IPS DF 6.9 (cell line): ENCODE measurements at regions not wholly inside any gene's neighbourhood (a gene's known extent, or its start where the extent isn't known, plus 50 kb on each side); places are given as distances from the start of the nearest gene placed in this dataset.

Source experiments
- DNase-seq: peaks from one replicate; pipeline ENCODE4 v3.0.0-alpha.2; 2013; ENCODE audit warnings: low read depth, low spot score
- H3K27ac ChIP-seq: one replicate; pipeline ENCODE4 v1.5.1; 2013; ENCODE audit warnings: low read length, control low read depth
- H3K27me3 ChIP-seq: 2 replicates; pipeline ENCODE4 v1.6.1; 2013; ENCODE audit warnings: mild to moderate bottlenecking, low read length; ENCODE audit not compliant: control insufficient read depth, insufficient read depth
- H3K36me3 ChIP-seq: 2 replicates; pipeline ENCODE4 v1.6.1; 2013; ENCODE audit warnings: low read length; ENCODE audit not compliant: control insufficient read depth, insufficient read depth
- H3K4me1 ChIP-seq: 2 replicates; pipeline ENCODE4 v1.6.1; 2013; ENCODE audit warnings: low read length; ENCODE audit not compliant: control insufficient read depth, insufficient read depth
- H3K4me3 ChIP-seq: 2 replicates; pipeline ENCODE4 v1.5.1; 2013; ENCODE audit warnings: mild to moderate bottlenecking, low read length
- H3K9me3 ChIP-seq: 2 replicates; pipeline ENCODE4 v1.6.1; 2013; ENCODE audit warnings: low read length, inconsistent platforms; ENCODE audit not compliant: control insufficient read depth, insufficient read depth
- WGBS: extraction: QIAGEN DNeasy Blood & Tissue Kit; methylation state at CpG from one replicate; pipeline ENCODE4 v1.1.7; 2013; ENCODE audit warnings: mixed read lengths, missing lambda C conversion rate; ENCODE audit not compliant: insufficient read length, insufficient coverage; 5-methylcytosine and 5-hydroxymethylcytosine counted together

GRCh38 chr14:80446356-80446755, 235.1 kb upstream of the DIO2 start:
- no peaks in the 10 kb centered on the region for H3K36me3 ChIP-seq
- H3K4me1 ChIP-seq = 0 out of 2 replicates have a peak, but pooled peaks cover 3% of the 10 kb centered on the region
- no peaks in the 10 kb centered on the region for H3K27me3 ChIP-seq
- no peak overlapping the region for H3K4me3 ChIP-seq
- H3K27ac ChIP-seq = no peak overlapping the region
- no peak for DNase-seq
- H3K9me3 ChIP-seq = peaks cover 2% of the 10 kb centered on the region; the same call in 1 of the 2 replicates

GRCh38 chr14:80445605-80446004, 234.3 kb upstream of the DIO2 start:
- no peak overlapping the region for H3K4me3 ChIP-seq
- 0 out of 2 replicates have a peak, but pooled peaks cover 3% of the 10 kb centered on the region for H3K4me1 ChIP-seq
- no peak overlapping the region for H3K27ac ChIP-seq
- H3K36me3 ChIP-seq = no peaks in the 10 kb centered on the region
- WGBS = no CpG with 5 or more reads among the region's 3 CpGs
- H3K27me3 ChIP-seq = no peaks in the 10 kb centered on the region
- DNase-seq = no peak
- no peaks in the 10 kb centered on the region for H3K9me3 ChIP-seq

GRCh38 chr14:80434574-80435321, 223.4 kb upstream of the DIO2 start:
- no CpG with 5 or more reads among the region's 1 CpG for WGBS
- Histone ChIP-seq H3K27me3 (no peaks in the 10 kb centered on the region), H3K9me3 (no peaks in the 10 kb centered on the region), H3K36me3 (no peaks in the 10 kb centered on the region), H3K27ac (no peak overlapping the region), H3K4me1 (0 out of 2 replicates have a peak, but pooled peaks cover 2% of the 10 kb centered on the region), H3K4me3 (no peak overlapping the region)
- no peak for DNase-seq

GRCh38 chr14:80433811-80434210, 222.5 kb upstream of the DIO2 start:
- no peaks in the 10 kb centered on the region for H3K9me3 ChIP-seq
- no peaks in the 10 kb centered on the region for H3K36me3 ChIP-seq
- no peaks in the 10 kb centered on the region for H3K27me3 ChIP-seq
- no peak overlapping the region for H3K27ac ChIP-seq
- DNase-seq = no peak
- no CpG with 5 or more reads among the region's 1 CpG for WGBS
- 0 out of 2 replicates have a peak, but pooled peaks cover 2% of the 10 kb centered on the region for H3K4me1 ChIP-seq
- no peak overlapping the region for H3K4me3 ChIP-seq

- H3K4me1 ChIP-seq = no peaks in the 10 kb centered on the region
- no peak overlapping the region for H3K27ac ChIP-seq
- DNase-seq = no peak
- no CpG with 5 or more reads among the region's 2 CpGs for WGBS
- H3K9me3 ChIP-seq = no peaks in the 10 kb centered on the region
- H3K27me3 ChIP-seq = no peaks in the 10 kb centered on the region
- no peak overlapping the region for H3K4me3 ChIP-seq
- H3K36me3 ChIP-seq = no peaks in the 10 kb centered on the region
These were observed 217.4 kb upstream of the DIO2 start for GRCh38 chr14:80428671-80429070.

- H3K36me3 ChIP-seq = no peaks in the 10 kb centered on the region
- H3K4me3 ChIP-seq = no peak overlapping the region
- H3K27me3 ChIP-seq = no peaks in the 10 kb centered on the region
- no peaks in the 10 kb centered on the region for H3K9me3 ChIP-seq
- DNase-seq = no peak
- WGBS = no CpG with 5 or more reads among the region's 3 CpGs
- no peak overlapping the region for H3K27ac ChIP-seq
- H3K4me1 ChIP-seq = no peaks in the 10 kb centered on the region
These were observed 216.9 kb upstream of the DIO2 start for GRCh38 chr14:80428171-80428570.

GRCh38 chr14:80427101-80427500, 215.8 kb upstream of the DIO2 start:
- no peak for DNase-seq
- Histone ChIP-seq H3K27ac (no peak overlapping the region), H3K9me3 (no peaks in the 10 kb centered on the region)

GRCh38 chr14:80426683-80427082, 215.4 kb upstream of the DIO2 start:
- Histone ChIP-seq H3K36me3 (no peaks in the 10 kb centered on the region), H3K4me3 (no peak overlapping the region), H3K4me1 (no peaks in the 10 kb centered on the region), H3K27me3 (no peaks in the 10 kb centered on the region), H3K9me3 (no peaks in the 10 kb centered on the region), H3K27ac (no peak overlapping the region)
- no peak for DNase-seq
- no CpG with 5 or more reads among the region's 1 CpG for WGBS

More at GRCh38 chr14:80427101-80427500, 215.8 kb upstream of the DIO2 start:
- Histone ChIP-seq H3K36me3 (no peaks in the 10 kb centered on the region), H3K27me3 (no peaks in the 10 kb centered on the region), H3K4me1 (no peaks in the 10 kb centered on the region), H3K4me3 (no peak overlapping the region)
- WGBS = no CpG with 5 or more reads among the region's 3 CpGs

- no peaks in the 10 kb centered on the region for H3K4me1 ChIP-seq
- no peaks in the 10 kb centered on the region for H3K27me3 ChIP-seq
- no peak overlapping the region for H3K4me3 ChIP-seq
- no peak for DNase-seq
- no peak overlapping the region for H3K27ac ChIP-seq
- no peaks in the 10 kb centered on the region for H3K36me3 ChIP-seq
- no CpG with 5 or more reads among the region's 5 CpGs for WGBS
- no peaks in the 10 kb centered on the region for H3K9me3 ChIP-seq
These were observed 214.4 kb upstream of the DIO2 start for GRCh38 chr14:80425686-80426085.

GRCh38 chr14:80419769-80420168, 208.5 kb upstream of the DIO2 start:
- no peak overlapping the region for H3K4me3 ChIP-seq
- H3K4me1 ChIP-seq = no peaks in the 10 kb centered on the region
- WGBS = no CpG with 5 or more reads among the region's 4 CpGs
- DNase-seq = no peak
- no peaks in the 10 kb centered on the region for H3K27me3 ChIP-seq
- H3K27ac ChIP-seq = no peak overlapping the region
- no peaks in the 10 kb centered on the region for H3K36me3 ChIP-seq
- no peaks in the 10 kb centered on the region for H3K9me3 ChIP-seq

- H3K27ac ChIP-seq = no peak overlapping the region
- DNase-seq = no peak
- no peaks in the 10 kb centered on the region for H3K27me3 ChIP-seq
- H3K4me3 ChIP-seq = no peak overlapping the region
- no CpG with 5 or more reads among the region's 2 CpGs for WGBS
- H3K4me1 ChIP-seq = no peaks in the 10 kb centered on the region
- H3K9me3 ChIP-seq = no peaks in the 10 kb centered on the region
- no peaks in the 10 kb centered on the region for H3K36me3 ChIP-seq
These were observed 208.0 kb upstream of the DIO2 start for GRCh38 chr14:80419345-80419744.
